ENCODE measurements at regions not wholly inside any gene's neighbourhood (a gene's known extent, or its start where the extent isn't known, plus 50 kb on each side); places are given as distances from the start of the nearest gene placed in this dataset.

DNA sequence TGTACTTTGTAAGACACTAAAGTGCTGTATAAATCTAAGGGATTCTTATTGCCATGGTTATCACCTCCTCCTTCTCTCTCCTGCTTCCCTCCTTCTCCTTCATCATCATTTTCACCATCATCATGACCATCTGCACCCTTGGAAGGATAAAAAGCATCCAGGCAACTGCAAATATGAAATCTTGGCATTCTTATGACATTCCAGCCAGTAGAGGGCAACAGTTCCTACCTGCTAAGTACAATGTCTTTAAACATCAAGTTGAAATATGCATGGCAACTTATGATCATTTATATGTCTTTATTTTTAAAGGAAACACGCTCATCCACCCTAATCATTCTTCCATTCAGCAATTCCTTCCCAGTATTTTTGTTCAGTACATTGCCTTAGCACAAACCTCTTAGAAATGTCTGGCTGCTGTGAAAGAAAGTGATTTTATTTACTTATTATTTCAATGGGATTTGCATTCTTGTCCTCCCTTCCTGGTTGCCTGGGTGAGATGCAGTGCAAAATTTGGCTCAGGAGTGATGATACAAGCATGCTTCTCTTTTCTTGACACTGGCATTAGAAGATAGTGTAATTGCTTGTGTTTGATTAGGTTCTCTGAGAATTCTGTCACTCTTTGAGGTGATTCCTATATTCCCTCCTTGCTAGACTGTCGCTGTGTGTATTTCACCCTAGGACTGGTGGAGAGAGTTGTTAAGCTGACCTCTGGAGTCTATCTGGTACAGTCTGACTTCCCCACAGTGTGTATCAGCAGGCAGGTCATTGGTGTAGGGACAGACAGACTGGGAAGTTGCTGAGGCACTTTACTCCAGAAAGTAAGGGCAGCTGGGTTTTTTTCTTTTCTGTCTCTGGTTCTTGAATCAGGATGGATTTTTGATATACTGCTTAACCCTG is 188.5 kb upstream of the BMPER start:
- H3K4me3 ChIP-seq (replicated peaks; ENCODE audit: low read depth, low read length), result no peak overlapping the region
- TF ChIP-seq, protein P1, sequence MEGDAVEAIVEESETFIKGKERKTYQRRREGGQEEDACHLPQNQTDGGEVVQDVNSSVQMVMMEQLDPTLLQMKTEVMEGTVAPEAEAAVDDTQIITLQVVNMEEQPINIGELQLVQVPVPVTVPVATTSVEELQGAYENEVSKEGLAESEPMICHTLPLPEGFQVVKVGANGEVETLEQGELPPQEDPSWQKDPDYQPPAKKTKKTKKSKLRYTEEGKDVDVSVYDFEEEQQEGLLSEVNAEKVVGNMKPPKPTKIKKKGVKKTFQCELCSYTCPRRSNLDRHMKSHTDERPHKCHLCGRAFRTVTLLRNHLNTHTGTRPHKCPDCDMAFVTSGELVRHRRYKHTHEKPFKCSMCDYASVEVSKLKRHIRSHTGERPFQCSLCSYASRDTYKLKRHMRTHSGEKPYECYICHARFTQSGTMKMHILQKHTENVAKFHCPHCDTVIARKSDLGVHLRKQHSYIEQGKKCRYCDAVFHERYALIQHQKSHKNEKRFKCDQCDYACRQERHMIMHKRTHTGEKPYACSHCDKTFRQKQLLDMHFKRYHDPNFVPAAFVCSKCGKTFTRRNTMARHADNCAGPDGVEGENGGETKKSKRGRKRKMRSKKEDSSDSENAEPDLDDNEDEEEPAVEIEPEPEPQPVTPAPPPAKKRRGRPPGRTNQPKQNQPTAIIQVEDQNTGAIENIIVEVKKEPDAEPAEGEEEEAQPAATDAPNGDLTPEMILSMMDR (IDR thresholded peaks at IDR 0.05; ENCODE audit: low read length, missing control alignments), result peak; percentile 73
- DNase-seq (ENCODE audit: low read depth), result peak; percentile 86

DNA sequence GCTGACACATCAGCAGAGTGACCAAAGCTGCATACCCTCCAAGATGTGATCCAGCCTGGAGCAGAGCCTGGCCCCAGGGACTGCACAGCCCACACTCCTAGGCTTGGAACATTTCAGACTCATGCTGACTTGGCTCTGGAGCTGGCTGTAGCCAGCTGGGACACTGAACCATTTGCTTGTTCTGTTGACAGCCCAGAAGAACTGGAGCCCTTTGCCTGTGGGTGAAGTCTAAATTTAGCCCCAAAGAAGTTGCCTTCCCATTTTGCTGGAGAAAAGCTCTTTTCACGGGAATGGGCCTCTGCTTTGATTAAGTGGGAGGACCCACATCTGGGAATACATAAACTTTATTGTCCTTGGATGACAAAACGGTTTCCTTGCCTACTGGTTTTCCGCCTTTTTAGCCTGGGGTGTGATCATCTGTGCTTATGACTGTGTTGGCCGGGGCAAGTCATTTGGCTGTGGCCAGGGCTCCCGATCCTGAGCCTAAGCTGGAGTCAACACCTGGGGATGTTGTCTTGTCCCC is 186.2 kb upstream of the BMPER start:
- H3K4me3 ChIP-seq (replicated peaks; ENCODE audit: low read depth, low read length), result no peak overlapping the region
- peak; percentile 73 for DNase-seq (ENCODE audit: low read depth)
- TF ChIP-seq, protein P1 (IDR thresholded peaks at IDR 0.05; ENCODE audit: low read length, missing control alignments), result no peak

DNA sequence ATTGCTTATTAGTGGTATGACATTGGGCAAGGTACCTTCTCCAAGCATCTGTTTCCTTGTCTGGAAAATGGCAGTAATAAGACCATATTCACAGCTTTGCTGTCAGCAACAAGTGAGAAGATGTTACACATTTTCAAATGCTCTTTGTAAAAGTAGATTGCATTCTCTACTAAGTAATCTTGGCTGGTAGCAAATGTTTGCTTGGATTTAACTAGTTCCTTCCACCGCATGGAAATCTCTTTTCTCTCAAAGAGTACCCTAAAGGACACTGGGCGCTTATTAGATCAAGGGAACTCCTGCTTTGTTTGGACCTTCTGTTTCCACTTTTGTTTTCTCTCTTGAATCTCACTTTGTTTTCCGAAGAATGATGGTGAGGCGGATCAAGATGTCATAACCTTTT is 185.2 kb upstream of the BMPER start:
- no peak overlapping the region for H3K4me3 ChIP-seq (replicated peaks; ENCODE audit: low read depth, low read length)
- no peak for DNase-seq (ENCODE audit: low read depth)
- TF ChIP-seq, protein P1 (IDR thresholded peaks at IDR 0.05; ENCODE audit: low read length, missing control alignments), result no peak

DNA sequence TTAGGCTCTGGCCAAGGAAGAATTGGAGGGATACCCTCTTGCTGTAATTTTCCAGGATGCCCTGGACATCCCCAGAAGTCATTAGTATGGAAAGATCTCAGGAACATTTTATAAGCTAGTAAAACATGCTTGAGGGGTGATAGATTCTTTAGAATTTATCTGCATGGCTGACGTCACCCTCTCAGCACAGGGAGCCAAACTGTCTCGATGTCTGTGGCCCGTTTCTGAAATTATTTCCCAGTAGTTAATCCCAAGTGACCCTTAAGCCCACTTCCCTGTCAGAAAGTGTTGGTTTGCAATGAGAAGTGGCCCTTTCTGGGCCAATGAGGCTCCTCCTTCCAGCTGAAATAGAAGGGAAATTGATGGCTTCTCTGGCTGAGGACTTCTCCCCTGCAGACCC is 184.5 kb upstream of the BMPER start:
- no peak overlapping the region for H3K4me3 ChIP-seq (replicated peaks; ENCODE audit: low read depth, low read length)
- TF ChIP-seq, protein P1 (IDR thresholded peaks at IDR 0.05; ENCODE audit: low read length, missing control alignments), result no peak
- DNase-seq (ENCODE audit: low read depth), result no peak

DNA sequence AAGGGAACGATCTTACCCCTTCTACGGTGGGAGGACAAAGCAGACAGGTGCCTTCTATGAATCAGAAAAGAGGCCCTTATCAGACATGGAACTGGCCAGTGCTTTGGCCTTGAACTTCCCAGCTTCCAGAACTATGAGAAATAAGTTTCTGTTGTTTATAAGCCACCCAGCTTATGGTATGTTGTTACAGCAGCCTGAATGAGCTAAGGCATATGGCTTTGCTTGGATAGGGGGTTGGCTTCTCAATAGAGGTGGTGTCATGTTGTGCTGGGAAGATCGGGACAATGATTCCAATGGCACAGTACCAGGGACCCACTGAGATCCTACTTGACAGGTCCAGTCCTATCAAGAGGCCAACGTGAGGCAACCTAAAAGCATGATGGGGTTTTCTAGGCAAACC is 183.4 kb upstream of the BMPER start:
- H3K4me3 ChIP-seq (replicated peaks; ENCODE audit: low read depth, low read length), result no peak overlapping the region
- TF ChIP-seq, protein P1 (IDR thresholded peaks at IDR 0.05; ENCODE audit: low read length, missing control alignments), result no peak
- no peak for DNase-seq (ENCODE audit: low read depth)

DNA sequence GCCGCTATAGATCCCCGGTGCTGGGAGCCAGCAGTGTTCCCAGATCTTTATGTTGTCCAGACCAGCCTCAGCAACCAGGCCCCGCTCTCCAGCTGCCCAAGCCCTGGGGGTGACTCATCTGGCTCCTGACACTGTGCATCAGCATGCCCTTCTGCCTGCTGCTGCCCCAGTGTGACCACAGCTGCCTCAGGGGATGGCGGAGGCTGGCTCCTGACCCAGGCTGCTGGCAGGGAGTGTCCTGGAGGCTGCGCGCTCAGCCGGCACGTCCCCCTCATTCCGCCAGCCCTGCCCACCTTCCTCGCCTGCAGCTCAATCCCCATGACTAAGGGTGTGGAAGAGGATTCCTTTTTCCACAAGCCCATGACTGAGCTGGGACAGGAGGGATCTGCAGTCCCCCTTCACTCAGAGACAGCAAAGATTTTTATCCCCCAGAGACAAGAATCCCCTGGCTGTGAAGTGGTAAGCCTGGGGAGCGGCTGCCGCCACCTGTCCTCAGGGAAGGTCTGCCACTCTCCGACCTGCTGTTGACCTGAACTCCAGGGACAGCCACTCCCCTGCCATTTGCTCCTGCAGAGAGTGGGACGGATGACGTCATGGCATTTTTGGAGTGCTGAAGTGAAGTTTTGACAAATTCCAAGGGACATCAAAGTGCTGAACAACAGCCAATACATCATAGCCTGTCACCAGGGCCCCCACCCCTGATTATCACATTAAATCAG is 182.8 kb upstream of the BMPER start:
- DNase-seq (ENCODE audit: low read depth), result peak; percentile 88
- H3K4me3 ChIP-seq (replicated peaks; ENCODE audit: low read depth, low read length), result no peak overlapping the region

More for the DNA sequence above, 182.8 kb upstream of the BMPER start:
- TF ChIP-seq, protein P1 (IDR thresholded peaks at IDR 0.05; ENCODE audit: low read length, missing control alignments), result no peak
